Lung (tissue), 11 donors: ENCODE measurements at regions not wholly inside any gene's neighbourhood (a gene's known extent, or its start where the extent isn't known, plus 50 kb on each side); places are given as distances from the start of the nearest gene placed in this dataset.
"Not testable (repeated sequence)": the region's sequence is repeated elsewhere in the genome, so short reads cannot be mapped to it uniquely, and the experiment has no call there.

ENCODE experiments used
- ATAC-seq: fragments of 200-7000 bp; cut with Tn5 transposase; one replicate; pipeline ENCODE4 v1.9.1; 2020; ENCODE audit warnings: moderate number of reproducible peaks; ENCODE audit not compliant: insufficient read depth, low FRiP score
- DNase-seq, 3 donors: peaks; one replicate each; pipeline ENCODE4 v3.0.0-alpha.2; 2013 to 2017
- H3K27ac ChIP-seq, 2 donors: one replicate each; pipeline ENCODE4 v1.5.1; 2013; ENCODE audit warnings: mild to moderate bottlenecking in 2 of 2, moderate library complexity in 2 of 2, control low read depth in 1 of 2, inconsistent platforms in 1 of 2, low read depth in 1 of 2, low read length in 1 of 2
- H3K27me3 ChIP-seq, 3 donors: one replicate each; pipeline ENCODE4 v1.5.1; 2013; ENCODE audit warnings: low read length in 2 of 3; ENCODE audit not compliant: control insufficient read depth in 3 of 3, insufficient read depth in 3 of 3
- H3K36me3 ChIP-seq, 4 donors: one replicate each; pipeline ENCODE4 v1.5.1; 2013; ENCODE audit warnings: low read length in 4 of 4, mild to moderate bottlenecking in 1 of 4, moderate library complexity in 1 of 4; ENCODE audit not compliant: control insufficient read depth in 4 of 4, insufficient read depth in 4 of 4
- H3K4me1 ChIP-seq, 5 donors: one replicate each; pipeline ENCODE4 v1.5.1; 2013; ENCODE audit warnings: low read length in 5 of 5, mild to moderate bottlenecking in 2 of 5, moderate library complexity in 1 of 5; ENCODE audit not compliant: control insufficient read depth in 5 of 5, insufficient read depth in 5 of 5
- H3K4me3 ChIP-seq: one replicate; pipeline ENCODE4 v1.5.1; 2013; ENCODE audit warnings: mild to moderate bottlenecking, control low read depth, moderate library complexity
- H3K9ac ChIP-seq, 2 donors: one replicate each; pipeline ENCODE4 v1.5.1; 2013; ENCODE audit warnings: low read length in 2 of 2, control low read depth in 1 of 2; ENCODE audit not compliant: insufficient read depth in 1 of 2
- H3K9me3 ChIP-seq, 4 donors: one replicate each; pipeline ENCODE4 v1.5.1; 2013; ENCODE audit warnings: low read length in 3 of 4, mild to moderate bottlenecking in 1 of 4, moderate library complexity in 1 of 4; ENCODE audit not compliant: control insufficient read depth in 4 of 4, insufficient read depth in 3 of 4
- CTCF ChIP-seq: IDR thresholded peaks from 2 replicates; pipeline ENCODE4 v1.5.1; 2012; ENCODE audit warnings: mild to moderate bottlenecking; ENCODE audit errors: control extremely low read depth, extremely low read depth
- WGBS, 2 donors: extraction: QIAGEN DNeasy Blood & Tissue Kit; methylation state at CpG; one replicate each; pipeline ENCODE4 v1.1.7; 2013; 5-methylcytosine and 5-hydroxymethylcytosine counted together
- donor health status: control.
- donor health status: control.
- donor health status: Bipolar disorder and iron deficiency.
- donor health status: healthy.
- donor health status: DM: yes; HTN: yes; CAD: no.

DNA sequence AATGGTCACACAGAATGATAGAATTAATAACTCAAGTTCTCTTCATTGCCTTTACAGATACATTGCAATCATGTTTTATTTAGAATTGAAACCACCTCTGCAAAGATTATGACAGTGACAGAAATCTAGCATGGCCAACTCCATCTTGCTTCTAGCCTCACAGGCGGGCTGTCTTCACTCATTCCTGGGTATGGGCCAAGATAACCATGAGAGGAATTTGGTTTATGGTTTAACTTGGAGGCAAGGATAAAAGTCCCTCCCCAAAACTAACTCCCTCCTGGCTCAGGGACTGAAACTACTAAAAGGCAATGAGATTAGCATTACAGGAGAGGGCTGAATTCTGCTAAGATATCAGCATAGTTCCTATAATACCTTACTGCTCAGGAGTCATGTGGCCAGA lies 95.2 kb upstream of the CST7 start:
- TF ChIP-seq CTCF, result no peak
- 64 to 79% methylated on average over 1 of the region's 1 CpG for WGBS, 2 donors
- DNase-seq (no peak), ATAC-seq (no peak)
- Histone ChIP-seq H3K4me3 (no peak overlapping the region), H3K27ac (no peak overlapping the region), H3K9ac (no peak overlapping the region), H3K4me1 (no peaks in the 10 kb centered on the region), H3K9me3 (peaks cover 0 to 18% (median 5%) of the 10 kb centered on the region in 4 donors), H3K36me3 (no peaks in the 10 kb centered on the region), H3K27me3 (no peaks in the 10 kb centered on the region)

DNA sequence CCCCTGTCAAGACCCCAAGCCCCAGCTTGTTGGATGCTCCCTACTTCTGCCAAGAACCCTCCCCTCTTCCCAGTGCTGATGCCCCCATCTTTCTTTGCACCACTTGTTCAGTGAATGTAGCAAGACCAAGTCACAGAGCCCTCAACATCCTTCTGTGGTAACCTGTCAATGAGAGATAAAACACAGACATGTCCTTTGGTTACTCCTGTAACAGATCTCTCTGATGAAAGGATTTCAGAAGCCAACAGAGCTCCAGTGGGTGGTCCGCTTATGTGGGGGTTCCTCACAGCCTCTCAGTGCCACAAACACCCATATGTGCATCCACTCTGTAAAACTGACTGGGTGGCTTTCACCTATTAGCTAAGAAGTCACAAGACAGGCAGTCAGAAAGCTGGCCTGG lies 93.2 kb upstream of the CST7 start:
- Histone ChIP-seq H3K36me3 (no peaks in the 10 kb centered on the region), H3K27ac (no peak overlapping the region), H3K9ac (no peak overlapping the region), H3K4me3 (no peak overlapping the region), H3K9me3 (peaks cover 0 to 13% (median 5%) of the 10 kb centered on the region in 4 donors), H3K4me1 (no peaks in the 10 kb centered on the region), H3K27me3 (no peaks in the 10 kb centered on the region)
- ATAC-seq (no peak), DNase-seq (no peak)
- TF ChIP-seq CTCF, result no peak
- 90 to 93% methylated on average over 1 of the region's 1 CpG for WGBS, 2 donors

- Histone ChIP-seq H3K9me3 (peaks cover 0 to 11% (median 4%) of the 10 kb centered on the region in 4 donors), H3K4me1 (peaks cover 0 to 12% (median 0%) of the 10 kb centered on the region in 5 donors)
- H3K4me3 ChIP-seq, DNase-seq, H3K36me3 ChIP-seq, H3K27ac ChIP-seq, ATAC-seq, H3K27me3 ChIP-seq, H3K9ac ChIP-seq: not testable (repeated sequence)
- WGBS, 2 donors, result 74 to 87% methylated on average over 9 of the region's 9 CpGs
These were observed 90.6 kb upstream of the CST7 start for GRCh38 chr20:24858500-24858899.

GRCh38 chr20:24859539-24859938 lies 89.5 kb upstream of the CST7 start:
- Histone ChIP-seq H3K4me3 (no peak overlapping the region), H3K9me3 (peaks cover 0 to 10% (median 0%) of the 10 kb centered on the region in 4 donors), H3K27ac (no peak overlapping the region), H3K9ac (no peak overlapping the region), H3K4me1 (peaks cover 0 to 15% (median 0%) of the 10 kb centered on the region in 5 donors), H3K36me3 (no peaks in the 10 kb centered on the region), H3K27me3 (no peaks in the 10 kb centered on the region)
- no peak for TF ChIP-seq CTCF
- no peak for ATAC-seq
- DNase-seq, result no peak
- WGBS, 2 donors, result 91 to 97% methylated on average over 8 of the region's 8 CpGs
